Neural progenitor cell (in vitro differentiated cells): ENCODE measurements at regions not wholly inside any gene's neighbourhood (a gene's known extent, or its start where the extent isn't known, plus 50 kb on each side); places are given as distances from the start of the nearest gene placed in this dataset.

ENCODE experiments used
- DNase-seq: peaks from one replicate; pipeline ENCODE4 v3.0.0-alpha.2; 2016; ENCODE audit warnings: low spot score
- H2AFZ ChIP-seq: fragments of 200-600 bp; sonication (generic); replicated peaks from 2 replicates; pipeline ENCODE4 v1.6.1; 2016; ENCODE audit warnings: antibody characterized with exemption
- H3F3A ChIP-seq: fragments of 200-600 bp; sonication (generic); 2 replicates; pipeline ENCODE4 v1.6.1; 2016; ENCODE audit warnings: antibody characterized with exemption, low read depth
- H3K27ac ChIP-seq: fragments of 200-600 bp; sonication (generic); 2 replicates; pipeline ENCODE4 v1.5.1; 2016; ENCODE audit warnings: mild to moderate bottlenecking
- H3K27me3 ChIP-seq: fragments of 200-600 bp; sonication (generic); 2 replicates; pipeline ENCODE4 v1.6.1; 2016; ENCODE audit warnings: mild to moderate bottlenecking, moderate library complexity
- H3K36me3 ChIP-seq: fragments of 200-600 bp; sonication (generic); 2 replicates; pipeline ENCODE4 v1.5.1; 2016
- H3K4me1 ChIP-seq: fragments of 200-600 bp; sonication (generic); 2 replicates; pipeline ENCODE4 v1.6.1; 2016; ENCODE audit warnings: mixed run types
- H3K4me2 ChIP-seq: fragments of 200-600 bp; sonication (generic); 2 replicates; pipeline ENCODE4 v1.6.1; 2016
- H3K4me3 ChIP-seq: fragments of 200-600 bp; sonication (generic); 2 replicates; pipeline ENCODE4 v1.5.1; 2016
- H3K79me2 ChIP-seq: fragments of 200-600 bp; sonication (generic); 2 replicates; pipeline ENCODE4 v1.6.1; 2016; ENCODE audit warnings: low read depth
- H3K9ac ChIP-seq: fragments of 200-600 bp; sonication (generic); 2 replicates; pipeline ENCODE4 v1.6.1; 2016
- H3K9me3 ChIP-seq: fragments of 200-600 bp; sonication (generic); 2 replicates; pipeline ENCODE4 v1.5.1; 2016; ENCODE audit warnings: low read depth
- H4K20me1 ChIP-seq: fragments of 200-600 bp; sonication (generic); 2 replicates; pipeline ENCODE4 v1.6.1; 2016; ENCODE audit warnings: low read depth
- H3K27ac Mint-ChIP-seq: 3 replicates; pipeline ENCODE4 v1.8.0; 2021; ENCODE audit warnings: mixed read lengths
- H3K27me3 Mint-ChIP-seq: 2 replicates; pipeline ENCODE4 v1.8.0; 2022; ENCODE audit warnings: low read depth, mild to moderate bottlenecking, inconsistent platforms, moderate library complexity, mixed read lengths; ENCODE audit not compliant: insufficient read depth
- H3K36me3 Mint-ChIP-seq: 3 replicates; pipeline ENCODE4 v1.8.0; 2021; ENCODE audit warnings: mixed read lengths
- H3K4me1 Mint-ChIP-seq: 3 replicates; pipeline ENCODE4 v1.8.0; 2021; ENCODE audit warnings: mixed read lengths
- H3K4me3 Mint-ChIP-seq: 3 replicates; pipeline ENCODE4 v1.8.0; 2021; ENCODE audit warnings: mild to moderate bottlenecking, moderate library complexity, mixed read lengths
- H3K9me3 Mint-ChIP-seq: 3 replicates; pipeline ENCODE4 v1.8.0; 2020; ENCODE audit warnings: mixed read lengths
- EZH2 ChIP-seq: fragments of 200-600 bp; sonication (generic); IDR thresholded peaks from 2 replicates; pipeline ENCODE4 v1.6.1; 2017; ENCODE audit warnings: antibody characterized with exemption, mild to moderate bottlenecking, moderate library complexity
- EZH2phosphoT487 ChIP-seq: fragments of 200-600 bp; sonication (generic); IDR thresholded peaks from 2 replicates; pipeline ENCODE4 v1.6.1; 2017; ENCODE audit warnings: antibody characterized with exemption
- TF ChIP-seq, protein P1 (sequence below): fragments of 200-600 bp; sonication (generic); IDR thresholded peaks from 2 replicates; pipeline ENCODE4 v1.5.1; 2017; ENCODE audit warnings: antibody characterized with exemption, mild to moderate bottlenecking

DNA sequence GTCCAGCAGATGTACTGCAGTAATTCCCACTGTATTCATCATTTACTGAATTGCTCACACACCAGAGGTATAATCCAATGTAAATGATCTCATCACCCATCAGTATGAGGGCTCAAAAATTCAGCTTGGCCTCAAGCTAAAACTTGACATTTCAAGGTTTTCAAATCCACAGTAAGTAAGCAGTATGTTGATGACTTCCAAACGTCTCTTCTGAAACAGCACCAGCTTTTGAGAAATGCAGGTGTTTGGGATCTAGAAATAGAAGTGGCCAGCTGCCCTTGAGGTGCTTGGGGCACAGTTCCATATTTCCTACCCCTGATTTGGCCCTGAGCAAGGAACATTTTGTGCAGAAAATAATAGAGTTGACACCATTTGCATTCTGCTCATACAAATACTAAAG is 388.0 kb upstream of the TUSC1 start:
- TF ChIP-seq EZH2phosphoT487 (no peak), EZH2 (no peak)
- TF ChIP-seq, protein P1, sequence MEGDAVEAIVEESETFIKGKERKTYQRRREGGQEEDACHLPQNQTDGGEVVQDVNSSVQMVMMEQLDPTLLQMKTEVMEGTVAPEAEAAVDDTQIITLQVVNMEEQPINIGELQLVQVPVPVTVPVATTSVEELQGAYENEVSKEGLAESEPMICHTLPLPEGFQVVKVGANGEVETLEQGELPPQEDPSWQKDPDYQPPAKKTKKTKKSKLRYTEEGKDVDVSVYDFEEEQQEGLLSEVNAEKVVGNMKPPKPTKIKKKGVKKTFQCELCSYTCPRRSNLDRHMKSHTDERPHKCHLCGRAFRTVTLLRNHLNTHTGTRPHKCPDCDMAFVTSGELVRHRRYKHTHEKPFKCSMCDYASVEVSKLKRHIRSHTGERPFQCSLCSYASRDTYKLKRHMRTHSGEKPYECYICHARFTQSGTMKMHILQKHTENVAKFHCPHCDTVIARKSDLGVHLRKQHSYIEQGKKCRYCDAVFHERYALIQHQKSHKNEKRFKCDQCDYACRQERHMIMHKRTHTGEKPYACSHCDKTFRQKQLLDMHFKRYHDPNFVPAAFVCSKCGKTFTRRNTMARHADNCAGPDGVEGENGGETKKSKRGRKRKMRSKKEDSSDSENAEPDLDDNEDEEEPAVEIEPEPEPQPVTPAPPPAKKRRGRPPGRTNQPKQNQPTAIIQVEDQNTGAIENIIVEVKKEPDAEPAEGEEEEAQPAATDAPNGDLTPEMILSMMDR, result no peak

DNA sequence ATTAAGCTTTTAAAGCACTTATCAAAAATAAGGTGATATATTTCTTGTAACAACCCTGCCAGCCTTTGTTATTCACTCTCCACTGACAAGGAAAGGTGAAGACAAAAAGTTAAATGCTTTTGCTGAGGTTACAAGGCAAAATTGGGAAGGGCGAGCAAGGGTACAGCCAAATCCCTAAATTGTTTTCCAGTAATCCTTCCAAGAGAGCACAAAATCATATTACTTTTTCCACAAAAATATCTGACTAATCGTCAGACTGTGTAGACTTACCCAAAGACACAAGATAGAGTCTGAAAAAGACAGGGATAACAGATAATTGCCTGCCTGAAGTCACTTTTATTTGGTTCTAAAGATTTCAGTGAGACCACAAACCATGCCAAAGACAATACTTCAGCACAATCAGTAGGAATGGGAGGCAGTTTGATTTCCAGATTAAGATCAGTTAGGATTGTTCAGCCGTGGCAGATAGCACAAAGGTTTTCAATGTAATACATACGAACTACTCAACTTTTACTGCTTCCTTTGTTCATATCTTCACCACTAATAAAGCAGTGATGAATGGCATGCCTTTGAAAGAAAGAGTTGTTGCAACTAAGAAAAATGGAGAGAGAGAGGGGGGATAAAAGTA is 383.8 kb upstream of the TUSC1 start:
- no peaks in the 10 kb centered on the region for H3K9me3 Mint-ChIP-seq
- peak; percentile 3 for DNase-seq
- H3K79me2 ChIP-seq, result no peaks in the 10 kb centered on the region
- peaks cover 2% of the 10 kb centered on the region for H3K27me3 Mint-ChIP-seq
- no peaks in the 10 kb centered on the region for H3K36me3 Mint-ChIP-seq
- no peaks in the 10 kb centered on the region for H3F3A ChIP-seq
- H3K27ac Mint-ChIP-seq, result no peak overlapping the region
- peak overlapping the region; percentile 55 for H2AFZ ChIP-seq
- H3K27me3 ChIP-seq, result no peaks in the 10 kb centered on the region
- peak overlapping the region; percentile 7 for H3K4me2 ChIP-seq
- no peaks in the 10 kb centered on the region for H4K20me1 ChIP-seq
- no peaks in the 10 kb centered on the region for H3K9me3 ChIP-seq
- H3K9ac ChIP-seq, result no peak overlapping the region
- H3K36me3 ChIP-seq, result no peaks in the 10 kb centered on the region
- TF ChIP-seq EZH2phosphoT487 (no peak), EZH2 (no peak)
- TF ChIP-seq, protein P1, result no peak
- H3K4me3 Mint-ChIP-seq, result no peak overlapping the region
- no peak overlapping the region for H3K27ac ChIP-seq
- no peak overlapping the region for H3K4me3 ChIP-seq
- H3K4me1 Mint-ChIP-seq, result no peaks in the 10 kb centered on the region
- H3K4me1 ChIP-seq, result peaks cover 11% of the 10 kb centered on the region

More for the DNA sequence above, 388.0 kb upstream of the TUSC1 start:
- no peaks in the 10 kb centered on the region for H3K9me3 Mint-ChIP-seq
- H3K27ac ChIP-seq, result no peak overlapping the region
- H3K79me2 ChIP-seq, result no peaks in the 10 kb centered on the region
- no peaks in the 10 kb centered on the region for H3K27me3 Mint-ChIP-seq
- no peaks in the 10 kb centered on the region for H3F3A ChIP-seq
- H3K4me3 ChIP-seq, result no peak overlapping the region
- H3K9me3 ChIP-seq, result no peaks in the 10 kb centered on the region
- H3K36me3 Mint-ChIP-seq, result no peaks in the 10 kb centered on the region
- no peaks in the 10 kb centered on the region for H4K20me1 ChIP-seq
- H2AFZ ChIP-seq, result no peak overlapping the region
- no peak overlapping the region for H3K9ac ChIP-seq
- no peak overlapping the region for H3K4me3 Mint-ChIP-seq
- peaks cover 11% of the 10 kb centered on the region for H3K4me1 ChIP-seq
- H3K27me3 ChIP-seq, result no peaks in the 10 kb centered on the region
- H3K4me2 ChIP-seq, result no peak overlapping the region
- H3K36me3 ChIP-seq, result no peaks in the 10 kb centered on the region
- no peak for DNase-seq
- no peak overlapping the region for H3K27ac Mint-ChIP-seq
- no peaks in the 10 kb centered on the region for H3K4me1 Mint-ChIP-seq

DNA sequence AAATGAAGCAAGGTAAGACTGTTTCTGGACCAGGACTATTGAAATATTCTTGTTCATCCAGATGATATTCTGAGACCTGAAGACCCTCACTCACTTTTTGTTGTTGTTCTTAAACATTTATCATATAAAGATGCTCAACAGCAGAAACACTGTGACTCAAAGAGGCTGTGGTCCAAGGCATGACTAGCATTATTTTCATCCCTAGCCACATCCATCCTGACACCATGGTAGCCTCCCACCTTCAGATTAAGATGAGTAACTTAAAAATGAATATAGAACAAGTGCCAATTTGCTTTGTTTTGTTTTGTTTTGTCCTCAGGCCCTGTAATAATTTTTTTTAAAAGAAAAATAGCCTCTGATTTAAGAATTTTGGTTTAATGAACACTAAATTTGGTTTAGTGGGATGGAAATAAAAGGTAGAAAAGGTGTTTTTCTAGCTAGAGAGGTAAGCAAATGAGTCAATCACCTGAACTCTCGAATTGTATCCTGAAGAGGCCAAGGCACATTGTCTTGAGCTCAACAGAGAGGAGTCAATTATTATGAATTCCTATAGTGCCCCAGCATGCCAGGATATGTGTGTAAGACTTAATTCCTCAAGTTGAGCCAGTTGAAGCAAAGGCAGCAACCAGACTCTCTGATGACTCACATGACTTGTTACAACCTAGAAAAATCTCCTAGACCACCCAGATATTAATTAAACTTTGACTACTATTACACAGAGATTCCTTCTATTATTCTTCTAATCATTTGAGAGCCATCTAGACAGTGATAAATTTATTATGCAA is 380.1 kb upstream of the TUSC1 start:
- Histone ChIP-seq H3K4me3 (no peak overlapping the region), H3K9ac (no peak overlapping the region), H3K9me3 (no peaks in the 10 kb centered on the region), H3K27ac (no peak overlapping the region), H3K27me3 (no peaks in the 10 kb centered on the region), H3K4me1 (peaks cover 11% of the 10 kb centered on the region), H3F3A (no peaks in the 10 kb centered on the region), H4K20me1 (no peaks in the 10 kb centered on the region), H2AFZ (no peak overlapping the region), H3K4me2 (no peak overlapping the region), H3K36me3 (no peaks in the 10 kb centered on the region), H3K79me2 (no peaks in the 10 kb centered on the region)
- H3K4me3 Mint-ChIP-seq, result no peak overlapping the region
- H3K27ac Mint-ChIP-seq, result no peak overlapping the region
- H3K9me3 Mint-ChIP-seq, result no peaks in the 10 kb centered on the region
- H3K27me3 Mint-ChIP-seq, result peaks cover 2% of the 10 kb centered on the region
- TF ChIP-seq, protein P1, result no peak
- TF ChIP-seq EZH2phosphoT487 (no peak), EZH2 (no peak)
- no peak for DNase-seq
- no peaks in the 10 kb centered on the region for H3K36me3 Mint-ChIP-seq
- peaks cover 2% of the 10 kb centered on the region for H3K4me1 Mint-ChIP-seq
